T47D (cell line): ENCODE measurements at regions not wholly inside any gene's neighbourhood (a gene's known extent, or its start where the extent isn't known, plus 50 kb on each side); places are given as distances from the start of the nearest gene placed in this dataset.

Experiments
- DNase-seq, 2 experiments: peaks; one replicate each; pipeline versions ENCODE4 v3.0.0 to v3.0.0-alpha.2; 2011 to 2012; ENCODE audit warnings: low read depth in 1 of 2, low spot score in 1 of 2
- JUND ChIP-seq: IDR thresholded peaks from 2 replicates; pipeline ENCODE4 v1.6.1; 2012; ENCODE audit warnings: low read depth
- in situ Hi-C: cut with HindIII; loops from 2 replicates; pipeline ENCODE4 v1.10.0; 2016; ENCODE audit warnings: low sequenced_read_pairs, low pct_unique_long_range_greater_than_20kb

DNA sequence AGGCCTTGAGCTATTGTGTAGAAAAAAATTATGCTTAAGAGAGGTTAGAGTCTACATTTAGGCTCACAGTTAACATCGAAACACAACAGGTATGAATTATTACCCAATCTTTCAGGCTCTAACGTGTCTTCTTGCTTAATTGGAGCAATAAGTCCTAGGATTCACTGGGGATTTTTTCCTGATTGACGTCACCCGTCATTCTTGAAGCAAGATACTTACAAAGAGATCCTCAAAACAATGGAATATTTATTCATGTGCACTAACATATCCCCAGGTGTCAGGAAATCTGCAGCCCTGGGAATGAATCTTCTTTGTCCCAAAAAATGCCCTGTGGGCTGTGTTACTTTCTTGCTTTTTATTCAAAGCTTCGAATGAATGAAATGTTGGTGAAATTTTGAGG is 413.5 kb downstream of the NFIB start:
- TF ChIP-seq JUND, result no peak
- in situ Hi-C loops, result no loop called here
- DNase-seq, result no peak

DNA sequence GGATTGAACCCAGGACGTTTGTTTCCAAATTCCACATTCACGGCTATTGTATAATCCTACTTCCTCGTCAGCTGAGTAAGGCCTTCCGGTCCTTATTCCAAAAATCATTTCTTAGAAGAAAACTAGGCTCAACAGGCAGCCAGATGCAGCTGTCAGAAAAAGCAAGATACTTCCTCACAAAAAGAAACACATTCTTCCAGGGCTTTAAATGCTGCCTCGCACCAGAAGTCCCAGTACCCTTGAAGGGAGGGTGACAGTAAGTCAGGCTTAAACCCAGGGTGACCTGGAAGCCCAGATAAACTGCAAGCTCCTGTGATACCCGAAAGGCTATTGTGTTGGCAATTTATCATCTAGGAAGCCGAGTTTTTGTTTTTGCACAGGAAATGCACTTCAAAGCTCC is 414.0 kb downstream of the NFIB start:
- TF ChIP-seq JUND, result no peak
- DNase-seq, result no peak
- in situ Hi-C loops, result no loop called here

DNA sequence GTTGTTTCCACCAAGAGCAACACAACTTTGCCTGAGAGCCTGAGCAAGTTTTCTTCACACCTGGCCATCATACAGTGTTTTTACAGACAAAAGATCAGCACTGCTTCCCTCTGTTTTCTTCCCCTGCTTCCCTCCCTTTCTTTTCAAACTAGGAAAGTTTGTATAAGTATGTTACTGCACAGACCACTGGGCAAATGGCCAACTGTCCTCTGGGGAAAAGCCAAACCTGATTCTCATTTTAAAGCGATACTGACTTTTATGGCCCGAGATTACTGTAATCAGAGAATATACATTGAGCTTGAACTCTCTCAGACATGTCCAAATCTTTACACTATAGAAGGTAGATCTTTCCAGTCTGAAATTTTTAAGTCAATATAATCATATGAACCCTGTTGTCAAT is 415.0 kb downstream of the NFIB start:
- no peak for DNase-seq
- in situ Hi-C loops, result no loop called here
- TF ChIP-seq JUND, result no peak

DNA sequence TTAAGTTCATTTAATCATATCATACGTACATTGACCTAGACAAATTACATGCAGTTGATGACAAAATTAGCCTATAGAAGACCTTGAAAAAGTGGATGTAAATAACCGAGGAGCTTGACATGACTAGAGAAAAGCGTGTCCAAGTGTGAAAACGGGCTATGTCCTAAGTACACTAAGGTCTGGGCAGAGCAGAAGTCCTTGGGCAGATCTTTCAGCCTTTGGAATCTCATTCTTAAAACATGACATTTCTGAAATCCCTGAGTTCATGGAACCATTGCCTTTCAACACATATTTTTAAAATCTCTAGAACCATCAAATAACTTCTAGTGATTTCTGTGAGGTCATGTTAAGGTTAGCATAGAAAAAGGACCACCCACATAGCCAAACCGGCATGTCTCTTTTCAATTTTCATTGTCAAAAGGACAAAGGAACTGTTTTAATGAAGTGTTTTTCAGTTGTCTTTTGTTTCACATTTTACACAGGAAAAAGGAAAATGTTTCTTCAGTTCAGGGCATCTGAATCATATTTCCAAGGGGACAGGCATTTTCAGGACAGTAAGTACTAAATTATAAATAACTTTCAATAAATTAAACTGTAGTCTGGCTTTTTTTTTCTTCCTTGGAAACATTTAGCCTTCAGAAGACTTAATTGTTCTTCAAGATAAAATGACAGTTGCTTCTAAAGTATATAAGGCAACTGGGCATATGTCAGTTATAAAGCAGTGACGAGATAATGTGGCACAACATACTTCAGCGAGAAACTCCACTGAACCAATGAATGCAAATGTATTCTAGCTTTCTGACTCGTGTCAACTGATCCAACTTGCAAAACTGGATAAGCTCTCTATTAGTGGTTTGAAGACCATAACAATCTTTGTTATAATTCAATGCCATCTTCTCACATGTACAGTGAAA is 416.8 kb downstream of the NFIB start:
- no peak for DNase-seq
- in situ Hi-C loops, result no loop called here
- no peak for TF ChIP-seq JUND

DNA sequence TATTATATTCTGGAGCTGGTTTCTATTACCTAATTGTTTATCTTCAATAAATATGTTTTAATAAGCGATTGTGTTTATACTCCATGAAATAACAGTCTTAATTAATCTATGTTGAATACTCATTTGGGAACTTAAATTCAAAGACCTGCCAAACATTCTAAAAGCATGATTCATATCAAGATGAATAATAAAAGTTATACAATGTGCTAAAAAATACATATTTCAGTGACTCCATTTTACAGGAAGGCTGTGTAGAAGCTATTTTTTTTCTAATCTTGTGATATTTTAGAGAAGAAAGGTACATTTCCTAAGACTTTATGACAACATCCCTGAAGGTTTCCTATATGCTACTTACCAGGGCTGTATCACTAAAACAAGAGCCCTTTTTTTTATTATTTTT is 417.9 kb downstream of the NFIB start:
- in situ Hi-C loops, result no loop called here
- TF ChIP-seq JUND, result no peak
- no peak for DNase-seq

DNA sequence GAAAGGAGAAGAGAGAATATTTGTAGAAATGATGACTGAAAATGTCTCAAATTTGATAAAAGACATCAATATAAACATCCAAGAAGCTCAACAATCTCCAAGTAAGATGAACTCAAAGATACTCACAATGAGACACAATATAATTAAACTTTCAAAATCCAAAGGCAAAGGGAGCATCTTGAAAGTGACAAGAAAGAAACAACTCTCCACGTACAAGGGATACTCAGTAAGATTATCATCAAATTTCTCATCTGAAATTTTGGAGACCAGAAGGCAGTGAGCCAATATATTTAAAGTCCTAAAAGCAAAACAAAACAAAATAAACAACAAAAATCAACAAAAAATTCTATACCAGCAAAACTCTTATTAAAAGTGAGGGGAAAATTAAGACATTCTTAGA is 428.7 kb downstream of the NFIB start:
- no peak for TF ChIP-seq JUND
- DNase-seq, result no peak
- in situ Hi-C loops, result no loop called here

DNA sequence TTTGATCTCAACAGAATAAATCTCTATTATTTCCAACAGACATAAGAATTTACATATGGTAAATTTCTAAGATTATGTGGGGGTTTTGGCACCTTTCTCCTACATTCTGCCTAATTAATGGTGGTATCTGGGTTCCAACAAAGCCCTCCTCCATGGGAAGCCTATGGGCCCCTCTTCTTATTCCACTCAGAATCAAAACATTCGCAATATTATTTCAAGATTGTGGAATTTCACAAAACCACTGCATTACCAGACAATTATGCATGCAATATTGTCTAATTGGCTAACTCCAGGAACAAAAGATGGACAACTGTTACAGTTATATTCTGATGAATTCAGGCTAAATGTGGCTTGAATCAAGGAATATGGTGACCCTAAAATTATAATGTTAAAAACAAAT is 434.0 kb downstream of the NFIB start:
- in situ Hi-C loops, result no loop called here
- DNase-seq, result no peak
- TF ChIP-seq JUND, result no peak

DNA sequence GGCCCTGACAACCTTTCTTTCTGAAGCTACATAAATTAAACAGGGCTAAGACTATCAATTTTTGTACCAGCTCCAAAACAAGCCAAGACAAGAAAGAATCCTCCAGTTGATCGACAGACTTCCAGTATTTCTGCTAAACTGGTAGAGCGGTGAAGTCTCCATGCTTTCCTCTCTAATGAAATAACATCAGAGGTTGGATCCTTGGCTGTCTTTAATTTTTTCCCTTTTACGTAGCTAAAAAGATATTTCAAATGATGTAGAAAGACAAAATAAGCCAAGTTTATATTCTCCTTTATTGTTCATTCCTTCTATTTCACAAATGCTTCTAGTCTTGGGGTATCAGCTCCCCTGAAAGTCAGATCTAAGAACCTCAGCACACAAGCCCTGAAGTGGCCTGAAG is 434.9 kb downstream of the NFIB start:
- no peak for DNase-seq
- in situ Hi-C loops, result no loop called here

DNA sequence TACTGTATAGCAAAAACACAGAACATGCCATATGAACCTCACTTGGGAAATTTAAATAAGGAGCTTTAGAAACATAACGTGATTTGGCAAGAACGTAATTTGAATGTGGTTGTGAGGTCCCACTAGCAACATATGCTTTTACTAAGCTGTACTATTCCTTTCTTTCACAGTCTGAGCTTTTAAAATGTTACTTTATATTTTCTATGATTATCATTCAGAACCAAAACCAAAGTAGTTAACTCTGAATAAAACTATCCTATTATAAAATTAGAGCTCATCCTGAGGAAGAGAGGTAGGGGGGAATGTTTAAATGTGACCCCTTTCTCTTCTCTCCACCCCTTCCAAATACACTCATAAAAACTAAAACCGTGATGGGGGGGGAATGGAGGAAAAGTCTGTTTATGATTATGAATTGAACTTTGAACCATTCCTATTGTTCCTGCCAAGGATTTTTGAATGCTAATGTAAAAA is 435.7 kb downstream of the NFIB start:
- TF ChIP-seq JUND, result no peak
- no peak for DNase-seq
- in situ Hi-C loops, result no loop called here

More for the DNA sequence above, 434.9 kb downstream of the NFIB start:
- no peak for TF ChIP-seq JUND

DNA sequence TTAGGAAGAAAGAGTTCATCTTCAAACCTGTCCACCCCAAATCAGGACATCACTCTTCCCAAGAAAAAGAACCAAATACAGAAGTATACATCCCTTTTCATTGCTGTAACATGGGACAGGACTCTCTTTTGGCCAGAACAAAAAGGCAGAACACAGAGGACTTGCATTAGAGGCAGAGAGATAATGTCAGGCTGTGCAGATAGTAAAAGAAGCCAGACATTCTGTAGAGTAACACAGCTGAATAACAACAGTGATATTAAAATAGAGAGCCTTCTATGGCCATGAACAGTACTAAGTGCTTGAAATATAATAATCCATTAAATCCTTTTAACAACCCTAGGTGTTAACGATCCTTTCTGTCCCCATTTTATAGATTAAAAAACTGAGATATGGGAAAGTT is 437.2 kb downstream of the NFIB start:
- no peak for TF ChIP-seq JUND
- in situ Hi-C loops, result no loop called here
- no peak for DNase-seq

DNA sequence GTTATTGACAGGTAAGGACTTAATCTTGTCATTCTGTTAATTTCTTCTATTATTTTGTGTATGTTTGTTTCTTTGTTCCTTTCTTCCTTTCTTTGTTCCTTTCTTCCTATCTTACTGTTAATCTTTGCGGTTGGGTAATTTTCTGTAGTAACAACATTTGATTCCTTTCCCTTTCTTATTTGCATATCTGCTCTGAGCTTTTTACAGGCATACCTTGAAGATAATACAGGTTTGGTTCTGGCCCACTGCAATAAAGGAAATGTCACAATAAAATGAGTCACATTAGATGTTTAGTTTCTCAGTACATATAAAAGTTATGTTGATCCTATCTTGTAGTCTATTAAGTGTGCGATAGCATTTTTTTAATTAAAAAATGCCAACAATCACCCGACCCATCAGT is 440.7 kb downstream of the NFIB start:
- no peak for DNase-seq
- in situ Hi-C loops, result no loop called here
- TF ChIP-seq JUND, result no peak

DNA sequence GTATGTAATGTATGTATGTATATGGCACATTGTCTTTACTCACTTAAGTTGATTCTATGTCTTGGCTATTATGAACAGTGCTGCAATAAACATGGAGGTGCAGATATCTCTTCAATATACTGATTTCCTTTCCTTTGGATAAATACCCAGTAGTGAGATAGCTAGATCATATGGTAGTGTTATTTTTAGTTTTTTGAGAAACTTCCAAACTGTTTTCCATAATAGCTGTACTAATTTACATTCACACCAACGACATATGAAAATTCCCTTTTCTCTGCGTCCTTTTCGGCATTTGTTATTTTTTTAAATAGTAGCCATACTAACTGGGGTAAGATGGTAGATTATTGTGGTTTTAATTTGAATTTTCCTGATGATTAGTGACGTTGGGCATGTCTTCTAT is 445.6 kb downstream of the NFIB start:
- in situ Hi-C loops, result no loop called here
- no peak for DNase-seq
- no peak for TF ChIP-seq JUND

DNA sequence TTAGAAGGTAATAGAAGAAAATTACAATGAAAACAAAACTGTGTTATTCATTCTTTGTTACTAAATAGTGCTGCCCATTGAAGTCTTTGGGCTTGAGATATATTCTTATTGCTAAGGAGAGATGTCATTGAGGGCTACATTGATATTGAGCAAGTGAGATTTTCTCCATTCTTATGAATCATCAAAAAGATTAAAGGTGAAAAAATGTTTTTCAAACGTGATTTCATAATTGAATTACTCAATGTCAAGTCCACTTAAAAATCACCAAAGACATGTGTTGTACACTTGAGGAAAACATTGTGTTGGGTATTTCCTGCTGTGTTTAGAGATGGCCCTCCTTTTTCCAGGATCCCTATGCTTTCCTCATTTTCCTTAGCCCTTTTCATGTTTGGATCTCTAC is 448.1 kb downstream of the NFIB start:
- no peak for DNase-seq
- in situ Hi-C loops, result no loop called here
- no peak for TF ChIP-seq JUND

DNA sequence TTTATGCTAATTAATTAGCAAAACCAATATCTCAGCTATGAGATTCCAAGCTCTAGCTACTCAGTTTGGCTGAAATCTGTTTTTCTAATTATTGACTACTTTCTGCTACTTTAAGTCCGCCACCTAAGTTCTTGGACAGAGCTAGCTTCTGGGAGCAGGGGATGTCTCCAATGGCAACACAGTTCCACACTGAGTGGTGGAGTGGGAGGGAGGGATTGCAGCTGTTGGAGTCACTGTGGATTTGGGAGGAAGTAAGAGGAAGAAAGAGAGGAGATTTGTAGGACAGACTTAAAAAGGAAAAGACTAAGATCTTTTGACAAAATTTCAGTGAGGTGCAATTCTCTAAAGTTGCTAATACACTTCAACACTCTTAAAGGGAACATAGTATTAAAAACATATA is 450.8 kb downstream of the NFIB start:
- no peak for DNase-seq
- no peak for TF ChIP-seq JUND
- in situ Hi-C loops, result no loop called here
